K562 (cell line): ENCODE measurements at regions not wholly inside any gene's neighbourhood (a gene's known extent, or its start where the extent isn't known, plus 50 kb on each side); places are given as distances from the start of the nearest gene placed in this dataset.

ENCODE experiments used
- ATAC-seq: fragments of 200-7000 bp; cut with Tn5 transposase; 3 replicates; pipeline ENCODE4 v1.9.1; 2020; ENCODE audit warnings: moderate library complexity
- BruUV-seq: library from RNA; stranded (reverse); fragments of 400-500 nt; replicated peaks from 2 replicates; lab custom pipeline; 2021; lab: Mats Ljungman, UMichigan
- CTCF ChIA-PET: fragments of 300-600 bp; formaldehyde crosslinking; extraction: SDS; loops from one replicate; lab custom pipeline; 2021; ENCODE audit warnings: low intra/inter-chr PET ratio; lab: Yijun Ruan, JAX
- POLR2A ChIA-PET: fragments of 300-600, 350-650 bp; sonication (Branson Sonifier 250); formaldehyde crosslinking; extraction: SDS; loops from one replicate; lab custom pipeline; 2021; ENCODE audit warnings: antibody characterized with exemption, inconsistent platforms; lab: Yijun Ruan, JAX
- DNase-seq, 4 experiments: peaks; one replicate each; pipeline versions ENCODE4 v3.0.0 to v3.0.0-alpha.2; 2011 to 2018; ENCODE audit warnings: low spot score in 3 of 4, mixed read lengths in 3 of 4; ENCODE audit errors: extremely low read depth in 1 of 4
- FAIRE-seq: peaks from 2 replicates; lab custom pipeline; 2011; peaks lifted over from hg19 to GRCh38; lab: Jason Lieb, UNC
- H2AFZ ChIP-seq: 2 replicates; pipeline ENCODE4 v1.6.0; 2011; ENCODE audit warnings: low read depth, low read length, control low read depth, inconsistent platforms
- H3K27ac ChIP-seq: fragments of 200-600 bp; 3 replicates; pipeline ENCODE4 v1.8.0; 2011; ENCODE audit warnings: low read depth, mild to moderate bottlenecking, control low read depth, inconsistent platforms, low read length, moderate library complexity, mixed read lengths; ENCODE audit errors: extremely low read depth
- H3K27me3 ChIP-seq, 2 experiments: fragments of 300-600 bp in 1 of 2; 2 replicates in 1 of 2; 3 replicates in 1 of 2; pipeline versions ENCODE4 v1.6.0 to v1.8.0; 2011; ENCODE audit warnings: inconsistent platforms in 2 of 2, low read length in 2 of 2, mild to moderate bottlenecking in 1 of 2, mixed read lengths in 1 of 2, moderate library complexity in 1 of 2; ENCODE audit not compliant: control insufficient read depth in 2 of 2, insufficient read depth in 2 of 2
- H3K36me3 ChIP-seq: fragments of 300-600 bp; 3 replicates; pipeline ENCODE4 v1.8.0; 2011; ENCODE audit warnings: mild to moderate bottlenecking, low read length, inconsistent platforms; ENCODE audit not compliant: control insufficient read depth, insufficient read depth
- H3K4me1 ChIP-seq, 2 experiments: fragments of 200-600 bp in 1 of 2; replicated peaks in 1 of 2; 2 replicates in 1 of 2; 3 replicates in 1 of 2; pipeline versions ENCODE4 v1.5.1 to v1.8.0; 2011; ENCODE audit warnings: inconsistent platforms in 2 of 2, low read length in 2 of 2, mild to moderate bottlenecking in 1 of 2, mixed read lengths in 1 of 2, moderate library complexity in 1 of 2; ENCODE audit not compliant: control insufficient read depth in 2 of 2, insufficient read depth in 2 of 2
- H3K4me2 ChIP-seq: 2 replicates; pipeline ENCODE4 v1.6.1; 2011; ENCODE audit warnings: low read length, control low read depth, inconsistent platforms, mixed read lengths; ENCODE audit not compliant: insufficient read depth
- H3K4me3 ChIP-seq: fragments of 200-600 bp; sonication (generic), shearing (Covaris generic); 2 replicates; pipeline ENCODE4 v1.5.1; 2016; ENCODE audit warnings: control low read depth, inconsistent platforms
- H3K79me2 ChIP-seq: fragments of 200-600 bp; 3 replicates; pipeline ENCODE4 v1.8.0; 2011; ENCODE audit warnings: low read length, inconsistent platforms; ENCODE audit not compliant: control insufficient read depth, insufficient read depth
- H3K9ac ChIP-seq, 2 experiments: 2 replicates each; pipeline versions ENCODE4 v1.6.0 to v1.6.1; 2011; ENCODE audit warnings: low read depth in 2 of 2, low read length in 2 of 2, control low read depth in 1 of 2, inconsistent platforms in 1 of 2, mild to moderate bottlenecking in 1 of 2, mixed read lengths in 1 of 2; ENCODE audit not compliant: insufficient read depth in 1 of 2
- H3K9me1 ChIP-seq: one replicate; pipeline ENCODE4 v1.6.0; 2011; ENCODE audit warnings: inconsistent platforms, mild to moderate bottlenecking, low read length, moderate library complexity; ENCODE audit not compliant: control insufficient read depth, insufficient read depth
- H3K9me3 ChIP-seq: replicated peaks from 2 replicates; pipeline ENCODE4 v1.5.1; 2011; ENCODE audit warnings: low read depth, low read length, inconsistent platforms; ENCODE audit not compliant: control insufficient read depth, insufficient read depth
- H4K20me1 ChIP-seq: replicated peaks from 2 replicates; pipeline ENCODE4 v1.6.1; 2011; ENCODE audit warnings: low read length, inconsistent platforms, mixed read lengths; ENCODE audit not compliant: control insufficient read depth, insufficient read depth
- CBFB ChIP-seq: sonication (generic); formaldehyde crosslinking; IDR thresholded peaks from 2 replicates; pipeline ENCODE4 v1.4.0; 2020; ENCODE audit warnings: mild to moderate bottlenecking, missing genetic modification reagents
- MTA1 ChIP-seq: fragments of 450-650 bp; IDR thresholded peaks from 2 replicates; pipeline ENCODE4 v1.6.1; 2017; ENCODE audit warnings: borderline replicate concordance
- RFX1 ChIP-seq: fragments of 450-650 bp; IDR thresholded peaks from 2 replicates; pipeline ENCODE4 v1.6.1; 2016; ENCODE audit warnings: mild to moderate bottlenecking, moderate library complexity
- SRSF3 ChIP-seq: fragments of 200-400 bp; formaldehyde crosslinking; IDR thresholded peaks from 2 replicates; pipeline ENCODE4 v1.6.1; 2016; ENCODE audit warnings: mild to moderate bottlenecking, low read length, moderate library complexity; ENCODE audit not compliant: insufficient read depth
- TAF1 ChIP-seq: IDR thresholded peaks from 2 replicates; pipeline ENCODE4 v1.6.1; 2011; ENCODE audit warnings: mild to moderate bottlenecking, low read length, moderate library complexity; ENCODE audit not compliant: insufficient read depth, control insufficient read depth, severe bottlenecking; ENCODE audit errors: extremely low read depth
- TARDBP ChIP-seq: fragments of 450-650 bp; IDR thresholded peaks from 2 replicates; pipeline ENCODE4 v1.6.1; 2016
- ZFX ChIP-seq: sonication (generic); formaldehyde crosslinking; IDR thresholded peaks from 2 replicates; pipeline ENCODE4 v1.8.0; 2022; ENCODE audit warnings: mild to moderate bottlenecking, missing genetic modification reagents, moderate library complexity
- ZNF3 ChIP-seq: fragments of 250-450 bp; sonication (Bioruptor Pico); IDR thresholded peaks from 2 replicates; pipeline ENCODE4 v1.5.0; 2021; ENCODE audit warnings: mild to moderate bottlenecking, moderate library complexity
- ZNF445 ChIP-seq: fragments of 250-450 bp; sonication (Bioruptor Pico); IDR thresholded peaks from 2 replicates; pipeline ENCODE4 v1.4.0; 2020; ENCODE audit warnings: low read depth, mild to moderate bottlenecking, moderate library complexity
- ZNF780A ChIP-seq: fragments of 250-450 bp; sonication (Bioruptor Pico); IDR thresholded peaks from 2 replicates; pipeline ENCODE4 v1.5.0; 2021; ENCODE audit warnings: mild to moderate bottlenecking
- WGBS: fragments of 100-300 bp; shearing (Covaris generic); methylation state at CpG from one replicate; pipeline ENCODE4 v1.1.6; 2016; ENCODE audit warnings: low coverage, mixed read lengths; ENCODE audit not compliant: insufficient coverage; ENCODE audit errors: missing lambda C conversion rate; 5-methylcytosine and 5-hydroxymethylcytosine counted together
- in situ Hi-C: fragments of 300-500 bp; cut with MboI; formaldehyde crosslinking; loops from 4 replicates; pipeline ENCODE4 v1.15.0; 2018; ENCODE audit warnings: inconsistent platforms, mixed read lengths
- intact Hi-C: fragments of 100-400 bp; cut with micrococcal nuclease; formaldehyde crosslinking; loops from 2 replicates; pipeline ENCODE4 v1.14.2; 2022
- TF ChIP-seq, protein P1 (sequence below): fragments of 450-650 bp; formaldehyde crosslinking; IDR thresholded peaks from 2 replicates; pipeline ENCODE4 v1.4.0; 2022; ENCODE audit warnings: mild to moderate bottlenecking, moderate library complexity
- TF ChIP-seq, protein P2 (sequence below): fragments of 450-650 bp; IDR thresholded peaks from 2 replicates; pipeline ENCODE4 v1.6.1; 2016; ENCODE audit warnings: missing biosample characterization, missing genetic modification characterization

DNA sequence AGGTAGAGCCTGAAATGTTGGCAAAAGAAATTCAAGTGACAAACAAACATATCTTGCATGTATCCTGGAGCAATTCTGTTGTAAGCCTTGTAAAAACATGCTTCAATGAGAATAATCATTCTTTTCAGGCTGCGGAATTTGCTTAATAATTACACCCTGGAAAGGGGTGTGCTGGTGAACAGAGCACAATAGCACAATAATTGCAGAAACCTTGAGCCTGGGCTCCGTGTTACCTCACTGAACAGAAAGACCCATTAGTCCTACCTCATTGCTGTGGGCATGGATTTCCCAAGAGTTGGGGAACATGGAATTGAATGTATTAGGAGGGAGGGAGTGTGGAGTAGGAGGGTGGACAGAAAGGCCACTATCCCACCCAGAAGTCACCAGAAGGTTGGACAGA, 168.0 kb upstream of the ALKAL2 start:
- in situ Hi-C loops (no loop called here), intact Hi-C loops (no loop called here)
- H3K9ac ChIP-seq = no peak overlapping the region
- ChIA-PET CTCF (no interaction called here), POLR2A (interaction anchor here (1.2 kb wide), 1 partner anchor 10 kb away, joined by 3 read pairs; no protein-coding TSS in a partner anchor)
- no peak for DNase-seq
- H3K27me3 ChIP-seq = peaks cover 6 to 29% of the 10 kb centered on the region in 2 experiments; a peak in 3 of 5 replicates
- ATAC-seq = no peak
- no peaks in the 10 kb centered on the region for H3K79me2 ChIP-seq
- no peak overlapping the region for H3K4me3 ChIP-seq
- TF ChIP-seq ZFX (no peak), ZNF3 (CRISPR knock-in tag) (no peak), TAF1 (no peak), SRSF3 (no peak), MTA1 (no peak), TARDBP (no peak), ZNF780A (CRISPR knock-in tag) (no peak), CBFB (no peak), RFX1 (no peak), ZNF445 (CRISPR knock-in tag) (no peak)
- TF ChIP-seq, protein P1, sequence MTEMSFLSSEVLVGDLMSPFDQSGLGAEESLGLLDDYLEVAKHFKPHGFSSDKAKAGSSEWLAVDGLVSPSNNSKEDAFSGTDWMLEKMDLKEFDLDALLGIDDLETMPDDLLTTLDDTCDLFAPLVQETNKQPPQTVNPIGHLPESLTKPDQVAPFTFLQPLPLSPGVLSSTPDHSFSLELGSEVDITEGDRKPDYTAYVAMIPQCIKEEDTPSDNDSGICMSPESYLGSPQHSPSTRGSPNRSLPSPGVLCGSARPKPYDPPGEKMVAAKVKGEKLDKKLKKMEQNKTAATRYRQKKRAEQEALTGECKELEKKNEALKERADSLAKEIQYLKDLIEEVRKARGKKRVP = no peak
- TF ChIP-seq, protein P2, sequence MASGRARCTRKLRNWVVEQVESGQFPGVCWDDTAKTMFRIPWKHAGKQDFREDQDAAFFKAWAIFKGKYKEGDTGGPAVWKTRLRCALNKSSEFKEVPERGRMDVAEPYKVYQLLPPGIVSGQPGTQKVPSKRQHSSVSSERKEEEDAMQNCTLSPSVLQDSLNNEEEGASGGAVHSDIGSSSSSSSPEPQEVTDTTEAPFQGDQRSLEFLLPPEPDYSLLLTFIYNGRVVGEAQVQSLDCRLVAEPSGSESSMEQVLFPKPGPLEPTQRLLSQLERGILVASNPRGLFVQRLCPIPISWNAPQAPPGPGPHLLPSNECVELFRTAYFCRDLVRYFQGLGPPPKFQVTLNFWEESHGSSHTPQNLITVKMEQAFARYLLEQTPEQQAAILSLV (tag) = no peak
- no peaks in the 10 kb centered on the region for H4K20me1 ChIP-seq
- no peak overlapping the region for H3K27ac ChIP-seq
- H3K36me3 ChIP-seq = no peaks in the 10 kb centered on the region
- H3K4me1 ChIP-seq = no peaks in the 10 kb centered on the region
- no peak for FAIRE-seq
- H3K9me1 ChIP-seq = no peaks in the 10 kb centered on the region
- H2AFZ ChIP-seq = no peak overlapping the region
- no TSS peak for BruUV-seq
- 0% methylated on average over 2 of the region's 2 CpGs for WGBS
- H3K9me3 ChIP-seq = no peaks in the 10 kb centered on the region
- H3K4me2 ChIP-seq = no peak overlapping the region
